Effector CD8-positive, alpha-beta T cell (primary cell): ENCODE measurements at regions not wholly inside any gene's neighbourhood (a gene's known extent, or its start where the extent isn't known, plus 50 kb on each side); places are given as distances from the start of the nearest gene placed in this dataset.

Source experiments
- DNase-seq: peaks from one replicate; lab custom pipeline; 2025; lab: John Stamatoyannopoulos, UW

DNA sequence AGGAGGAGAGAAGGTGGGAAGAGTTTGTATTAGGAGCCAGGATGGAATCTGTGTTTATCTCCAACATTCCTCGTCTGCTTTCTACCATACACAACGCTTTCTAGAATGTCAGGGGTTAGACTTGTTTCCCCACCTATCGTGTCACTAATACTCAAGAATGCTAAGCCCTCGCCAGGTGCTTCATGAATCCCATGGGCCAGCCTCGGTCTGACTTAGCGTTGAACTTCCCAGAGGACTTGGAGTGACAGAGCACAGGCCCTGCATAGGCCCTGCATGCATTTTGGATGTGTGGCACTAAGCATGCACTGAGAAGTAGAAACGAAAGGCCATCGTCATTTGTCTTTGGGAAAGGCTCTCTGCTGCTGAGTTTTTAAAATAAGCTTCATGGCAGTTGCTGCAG is 328.7 kb downstream of the NSG2 start:
- no peak for DNase-seq

DNA sequence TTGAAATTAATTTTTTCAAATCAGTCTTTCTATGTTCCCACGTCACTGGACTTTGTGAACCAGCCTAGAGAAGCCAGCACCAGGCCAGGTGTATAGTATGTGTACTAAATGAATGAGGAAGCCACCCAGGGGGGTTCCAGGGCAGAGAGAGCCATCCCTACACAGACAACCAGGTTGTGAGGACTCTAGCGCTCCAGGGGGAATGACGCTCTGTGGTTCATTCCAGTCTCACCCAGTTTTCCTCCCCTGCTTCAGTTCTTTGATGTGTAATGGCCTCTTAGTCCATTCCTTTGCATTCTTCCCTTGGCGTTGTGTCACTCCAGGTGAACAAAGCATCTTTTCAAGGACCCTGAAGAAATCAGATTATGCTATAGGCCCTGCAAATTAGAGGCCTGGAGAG is 330.6 kb downstream of the NSG2 start:
- no peak for DNase-seq

DNA sequence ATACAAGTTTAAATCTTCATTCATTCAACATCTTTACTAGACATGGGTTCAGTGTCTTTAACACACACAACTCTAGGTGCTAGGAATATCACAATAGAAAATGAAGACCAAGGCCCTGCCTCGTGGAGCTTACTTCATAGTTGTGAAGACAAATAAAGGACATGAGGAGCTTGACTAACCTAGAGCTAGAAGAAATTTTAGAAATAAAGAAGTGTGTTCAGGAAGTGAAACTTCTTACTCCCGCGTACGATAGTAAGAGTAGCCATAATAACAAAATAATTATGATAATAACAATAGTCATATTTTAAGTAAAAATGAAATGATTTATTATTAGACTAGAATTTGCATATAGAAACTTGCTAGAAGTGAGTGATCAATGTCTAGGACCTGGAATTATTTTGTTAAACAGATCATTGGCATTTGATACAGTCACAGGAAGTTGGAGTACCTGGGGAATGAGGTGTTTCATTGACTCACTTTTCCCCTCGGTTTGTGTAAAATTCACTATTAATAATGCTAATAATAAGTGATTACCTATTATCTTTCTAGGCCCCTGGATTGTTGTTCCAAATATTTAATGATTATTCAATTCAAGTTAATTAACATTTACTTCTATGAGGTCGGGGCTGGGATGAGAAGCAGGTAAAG is 331.3 kb downstream of the NSG2 start:
- no peak for DNase-seq

DNA sequence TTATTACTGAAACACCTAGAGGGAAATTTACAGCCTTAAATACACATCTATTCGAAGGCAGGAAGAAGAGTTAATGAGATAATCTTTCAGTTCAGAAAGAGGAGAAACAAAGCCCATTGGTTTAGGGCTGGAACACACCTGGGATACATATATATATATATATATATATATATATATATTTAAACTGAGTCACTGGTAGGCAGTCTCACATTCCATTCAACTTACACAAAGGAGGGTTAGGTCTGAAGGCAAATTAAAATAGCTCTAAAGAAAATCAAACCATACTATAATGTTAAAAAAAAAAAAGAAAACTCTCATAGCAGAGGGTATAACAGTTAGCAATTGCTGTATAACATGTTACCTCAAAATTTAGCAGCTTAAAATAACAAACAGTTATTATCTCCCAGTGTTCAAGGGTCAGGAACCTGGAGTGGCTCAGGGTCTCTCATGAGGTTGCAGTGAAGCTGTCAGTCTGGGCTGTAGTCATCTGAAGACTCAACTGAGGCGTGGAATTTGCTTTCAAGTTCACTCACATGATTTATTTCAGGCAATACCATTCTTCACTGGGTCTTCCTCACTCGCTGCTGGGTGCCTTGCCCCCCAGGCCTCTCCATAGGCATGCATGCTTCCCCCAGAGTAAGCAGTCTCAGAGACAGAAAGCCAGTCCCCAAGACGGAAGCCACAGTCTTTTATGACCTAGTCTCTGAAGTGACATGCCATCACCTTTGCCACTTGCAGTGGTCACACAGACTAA is 332.8 kb downstream of the NSG2 start:
- no peak for DNase-seq

DNA sequence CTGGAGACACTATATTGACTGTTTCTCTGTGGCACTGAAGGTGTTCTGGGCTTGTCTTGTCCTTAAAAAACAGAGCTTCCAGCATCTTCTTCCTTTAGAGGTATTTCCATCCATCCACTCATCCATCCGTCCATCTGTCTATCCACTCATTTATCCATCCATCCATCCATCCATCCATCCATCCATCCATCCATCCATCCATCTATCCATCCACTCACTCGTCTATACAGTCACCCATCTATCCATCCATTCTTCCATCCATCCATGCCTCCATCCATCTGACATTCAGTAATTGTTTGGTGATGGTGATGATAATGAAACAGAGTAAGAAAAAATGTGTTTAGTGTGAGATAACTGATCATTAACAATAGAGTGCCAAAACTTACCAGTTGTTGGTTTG is 334.8 kb downstream of the NSG2 start:
- DNase-seq: no peak

DNA sequence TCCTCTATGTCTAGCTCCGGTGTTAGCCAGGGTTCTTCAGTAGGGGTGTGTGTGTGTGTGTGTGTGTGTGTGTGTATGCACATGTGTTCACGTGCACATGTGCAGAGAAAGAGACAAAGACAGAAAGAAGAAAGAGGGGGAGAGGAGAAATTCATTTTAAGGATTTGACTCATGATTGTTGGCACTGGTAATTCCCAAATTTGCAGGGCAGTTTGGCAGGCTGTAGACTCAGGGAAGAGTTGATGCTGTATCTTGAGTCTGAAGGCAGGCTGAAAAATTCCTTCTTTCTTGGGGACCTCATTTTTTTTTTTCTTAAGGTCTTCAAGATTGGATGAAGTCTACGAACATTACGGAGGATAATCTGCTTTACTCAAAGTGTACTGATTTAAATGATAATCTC is 335.7 kb downstream of the NSG2 start:
- DNase-seq: no peak

DNA sequence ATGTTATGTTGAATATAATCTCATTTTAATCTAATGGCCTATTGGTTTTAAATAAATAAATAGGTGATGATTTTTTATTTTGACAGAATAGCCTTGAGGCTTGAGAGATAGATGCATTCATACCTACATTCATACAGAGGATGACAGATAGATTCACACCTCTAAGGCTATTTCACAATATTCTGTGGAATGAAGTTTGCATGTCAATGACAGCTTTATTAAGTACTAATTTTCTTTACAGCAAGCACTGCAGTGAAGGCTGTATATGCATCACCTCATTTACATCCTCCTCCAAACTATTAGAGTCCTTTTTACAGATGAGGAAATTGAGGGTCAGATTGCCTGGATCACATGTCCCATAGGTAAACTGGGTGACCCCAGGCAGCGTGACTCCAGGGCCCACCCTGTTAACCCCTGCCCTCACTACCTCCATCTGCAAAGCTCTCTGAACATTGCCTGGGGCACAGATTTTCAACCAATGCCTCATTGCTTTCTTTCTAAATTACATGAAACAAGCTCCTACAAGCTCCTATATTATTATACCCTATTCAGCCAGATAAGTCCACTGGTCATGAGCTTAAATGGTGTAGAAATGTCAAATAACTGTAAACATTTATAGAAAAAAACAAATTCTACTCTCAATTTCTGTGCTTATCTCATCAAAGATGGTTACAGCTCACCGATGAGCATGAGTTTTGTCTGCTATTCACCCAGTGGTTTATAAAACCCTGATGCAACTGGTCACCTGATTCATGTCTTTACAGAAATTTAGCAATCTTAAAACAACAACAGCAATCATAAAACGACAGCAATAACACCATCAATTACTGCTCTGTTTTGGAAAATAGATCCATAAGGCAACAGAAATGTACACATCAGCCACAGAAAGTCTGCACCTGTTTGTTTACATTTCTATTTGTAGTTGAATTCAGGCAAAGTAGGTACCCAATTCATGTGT is 338.0 kb downstream of the NSG2 start:
- DNase-seq: no peak

DNA sequence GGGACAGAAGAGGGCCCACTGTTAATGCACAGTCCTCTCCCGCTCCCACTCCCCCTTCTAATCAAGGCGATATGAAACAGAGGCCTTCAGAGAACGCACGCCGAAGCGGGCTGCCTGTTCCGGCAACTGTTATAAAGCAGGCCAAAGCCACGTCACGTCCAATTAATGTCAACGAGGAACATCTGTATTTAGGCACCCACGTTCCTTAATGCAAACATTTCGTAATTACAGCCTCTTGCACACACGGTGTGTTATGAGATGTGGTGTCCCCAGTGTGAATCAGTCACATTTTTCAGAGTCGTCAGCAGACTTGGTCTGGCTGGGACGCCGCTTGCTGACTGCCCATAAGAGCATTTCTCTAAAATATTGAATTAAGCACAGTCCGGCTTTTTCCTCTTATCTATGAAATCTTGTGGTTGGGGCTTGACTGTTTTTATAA is 339.0 kb downstream of the NSG2 start:
- no peak for DNase-seq

DNA sequence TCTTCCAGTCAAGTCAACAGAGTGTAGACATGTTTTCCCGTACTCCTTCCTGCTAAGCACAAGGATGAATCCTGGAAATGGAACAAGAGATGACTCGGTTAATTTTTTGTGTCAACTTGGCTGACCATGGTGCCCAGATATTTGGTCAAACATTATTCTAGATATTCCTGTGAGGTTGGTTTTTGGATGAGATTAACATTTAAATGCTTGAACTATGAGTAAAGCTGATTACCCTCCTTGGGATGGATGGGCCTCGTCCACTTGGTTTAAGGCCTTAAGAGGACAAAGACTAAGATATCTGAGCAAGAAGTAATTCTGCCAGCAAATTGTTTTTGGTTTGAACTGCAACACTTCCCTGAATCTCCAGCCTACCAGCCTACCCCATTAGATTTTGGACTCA is 338.1 kb upstream of the MSX2 start:
- no peak for DNase-seq

DNA sequence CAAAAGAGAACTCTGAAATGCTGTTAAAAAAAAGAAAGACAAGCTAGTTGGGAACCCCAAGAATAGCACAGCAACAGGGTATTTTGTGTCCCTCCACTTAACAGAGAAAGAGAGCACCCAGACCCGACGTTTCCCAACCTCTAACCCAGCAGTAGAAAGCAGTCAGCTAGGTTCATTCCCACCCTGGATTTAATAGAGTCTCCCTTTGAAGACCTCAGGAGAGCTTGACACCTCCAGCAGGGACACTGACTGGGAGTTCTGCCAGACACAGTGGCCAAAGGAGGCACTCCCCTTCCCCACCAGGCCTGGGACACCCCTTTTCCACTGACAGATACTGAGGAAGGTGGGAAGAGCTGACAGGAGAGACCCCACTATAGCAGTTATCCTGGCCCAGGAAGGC is 337.5 kb upstream of the MSX2 start:
- DNase-seq: no peak

DNA sequence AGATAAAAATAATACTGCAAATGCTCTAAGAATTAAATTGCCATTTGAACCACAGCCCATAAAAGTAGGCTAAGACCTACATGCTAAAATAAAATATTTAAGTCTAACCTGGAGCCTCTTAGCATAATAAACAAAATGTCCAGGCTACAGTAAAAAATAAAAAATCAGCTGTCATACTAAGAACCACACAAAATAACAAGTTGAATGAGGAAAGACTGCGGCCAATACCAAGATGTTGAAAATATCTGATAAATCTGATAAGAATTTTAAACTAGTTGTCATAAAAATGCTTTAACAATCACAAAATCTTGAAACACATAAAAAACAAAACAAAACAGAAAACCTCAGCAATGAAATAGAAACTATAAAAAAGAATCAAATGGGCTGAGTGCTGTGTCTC is 336.9 kb upstream of the MSX2 start:
- DNase-seq: no peak

DNA sequence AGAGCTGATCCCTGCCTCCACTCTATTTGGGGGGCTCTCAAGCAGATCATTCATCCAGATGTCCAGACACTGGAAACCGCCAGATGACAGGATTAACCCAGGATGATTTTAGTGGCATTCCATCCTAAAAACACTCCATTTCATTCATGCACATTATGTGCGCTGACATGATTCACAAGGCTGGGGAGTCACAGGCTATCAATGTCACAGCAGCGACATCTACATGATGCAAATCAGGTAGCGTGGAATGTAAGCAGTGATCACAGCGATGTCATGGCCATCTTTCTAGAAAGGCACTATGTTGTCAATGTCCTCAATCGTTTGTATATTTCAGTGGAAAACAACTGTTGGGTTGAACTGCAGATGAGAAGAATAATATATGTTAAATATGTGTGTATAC is 331.5 kb upstream of the MSX2 start:
- no peak for DNase-seq

DNA sequence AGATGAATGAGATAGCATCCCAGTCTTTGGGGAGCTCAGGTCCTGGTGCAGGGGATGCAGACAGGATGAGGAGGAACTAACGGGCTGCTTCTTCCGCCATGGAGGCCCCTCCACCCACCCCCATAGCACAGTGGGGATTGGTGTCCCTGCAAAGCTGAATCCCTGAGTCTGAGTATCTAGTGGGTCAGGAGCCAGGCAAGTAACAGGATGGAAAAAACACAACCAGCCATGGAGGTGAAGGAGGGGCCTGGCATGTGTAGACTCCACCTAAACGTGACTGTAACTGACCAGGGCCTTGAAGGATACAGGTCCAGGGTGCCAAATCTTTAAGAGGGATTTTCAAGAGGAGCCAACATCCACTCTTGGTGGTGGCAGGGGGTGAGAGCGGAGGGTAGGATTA is 327.8 kb upstream of the MSX2 start:
- DNase-seq: no peak

DNA sequence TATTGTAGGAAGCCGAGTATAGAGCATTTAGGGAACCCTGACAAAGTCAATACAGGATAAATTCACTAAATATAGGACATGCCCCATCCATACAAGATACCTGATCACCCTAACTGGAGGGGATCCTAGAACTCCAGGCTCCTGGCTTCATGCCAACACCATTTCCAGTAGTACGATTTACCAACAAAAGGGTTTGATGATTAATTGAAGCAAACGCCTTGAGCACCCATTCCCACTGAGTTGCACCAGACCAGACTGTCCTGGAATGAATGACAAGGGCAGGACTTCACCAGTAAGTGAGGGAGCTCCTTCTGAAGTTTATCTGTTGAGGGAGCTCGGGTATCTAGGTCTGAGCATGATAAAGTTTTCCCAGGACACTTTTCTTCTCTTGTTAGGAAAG is 327.2 kb upstream of the MSX2 start:
- no peak for DNase-seq

DNA sequence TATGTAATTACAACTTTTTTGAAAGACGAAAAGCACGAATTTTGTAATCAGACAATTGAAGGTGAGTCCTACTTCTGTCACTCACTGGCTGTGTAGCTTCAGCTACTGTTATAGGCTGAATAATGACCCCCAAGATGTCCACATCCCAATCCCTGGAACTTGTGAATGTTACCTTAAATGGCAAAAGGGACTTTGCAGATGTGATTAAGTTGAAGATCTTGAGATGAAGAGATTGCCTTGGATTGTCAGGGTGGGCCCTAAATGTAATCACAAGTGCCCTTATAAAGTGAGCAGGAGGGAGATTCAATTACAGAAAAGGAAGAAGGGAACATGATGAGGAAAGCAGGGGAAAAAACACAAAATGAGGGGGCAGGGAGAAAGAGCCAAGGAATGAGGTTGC is 326.2 kb upstream of the MSX2 start:
- no peak for DNase-seq

DNA sequence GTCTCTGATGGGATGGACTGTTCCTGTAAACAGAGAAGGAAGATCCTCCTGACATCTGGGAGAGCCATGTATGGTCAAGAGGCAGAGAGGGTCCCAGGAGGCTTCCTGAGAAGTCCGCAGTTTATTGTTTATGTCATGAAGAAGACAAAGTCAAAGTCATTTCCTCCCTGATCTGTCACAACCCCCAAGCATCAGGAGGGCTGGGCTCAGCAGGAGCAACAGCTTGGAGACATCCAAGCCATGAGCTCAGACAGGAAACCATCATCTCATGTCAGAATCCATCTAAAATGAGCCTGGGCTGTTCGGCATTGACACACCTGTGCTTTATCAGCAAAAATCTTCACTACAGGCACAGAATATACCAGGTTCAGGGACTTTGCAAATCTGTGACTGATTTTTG is 325.0 kb upstream of the MSX2 start:
- no peak for DNase-seq

DNA sequence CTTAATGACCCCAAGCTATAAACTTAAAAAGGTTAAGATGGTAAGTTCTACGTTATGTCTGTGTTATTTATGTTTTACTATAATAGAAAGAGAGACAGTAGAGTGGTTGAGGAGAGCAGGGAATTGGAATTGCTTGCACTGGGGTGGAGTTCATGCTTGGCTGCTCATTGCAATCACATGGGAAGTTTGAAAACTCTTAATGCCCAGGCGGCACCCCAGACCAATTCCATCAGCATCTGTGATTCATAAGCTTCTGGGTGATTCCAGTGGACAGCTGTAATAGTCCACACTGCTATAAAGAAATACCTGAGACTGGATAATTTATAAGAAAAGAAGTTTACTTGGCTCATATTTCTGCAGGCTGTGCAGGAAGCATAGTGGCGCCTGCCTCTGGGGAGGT is 323.9 kb upstream of the MSX2 start:
- DNase-seq: no peak

DNA sequence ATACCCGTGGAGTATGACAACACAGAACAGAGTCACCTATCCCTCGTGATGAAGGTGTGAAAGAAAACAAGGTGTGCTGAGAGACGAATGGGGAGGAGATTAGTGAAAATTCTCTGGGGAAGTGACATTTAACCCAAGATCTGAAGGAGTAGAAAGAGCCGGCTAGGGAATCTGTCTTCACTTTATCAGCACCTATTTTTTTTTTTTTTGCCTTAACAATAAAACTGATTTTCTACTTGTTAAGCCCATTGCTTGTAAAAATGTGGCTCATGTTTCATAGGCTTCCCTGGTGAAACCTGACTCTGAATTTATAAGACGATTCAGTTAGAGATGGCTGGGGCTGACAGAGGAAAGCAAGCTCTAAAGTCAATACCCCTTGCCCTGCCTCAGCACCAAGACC is 322.6 kb upstream of the MSX2 start:
- no peak for DNase-seq

DNA sequence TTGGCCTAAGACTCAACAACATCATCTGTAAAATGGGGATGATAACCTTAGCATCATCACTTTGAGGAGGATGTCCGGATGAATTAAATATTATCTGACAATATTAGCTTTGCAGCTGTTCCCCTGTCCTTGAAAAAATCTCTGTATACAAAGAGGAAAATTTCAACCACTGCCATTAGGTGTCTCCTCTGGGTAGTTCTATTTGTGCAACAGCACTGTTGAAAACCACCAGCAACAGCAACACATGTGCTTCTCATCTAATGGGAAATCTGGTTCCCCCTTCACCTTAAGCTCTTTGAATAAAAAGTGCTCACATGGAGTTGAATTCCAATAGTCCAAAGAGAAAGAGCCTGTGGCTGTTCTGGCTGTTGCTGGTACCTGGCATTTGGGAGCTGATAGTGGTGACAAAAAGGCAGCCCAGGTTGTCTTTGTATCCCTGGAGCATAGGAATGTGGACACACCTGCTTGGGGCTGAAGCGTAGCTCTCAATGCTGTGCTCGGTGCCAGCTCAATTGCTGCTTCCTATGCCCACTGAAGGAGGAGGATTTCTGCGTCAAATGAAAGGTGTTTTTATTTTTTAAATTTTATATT is 322.1 kb upstream of the MSX2 start:
- no peak for DNase-seq

DNA sequence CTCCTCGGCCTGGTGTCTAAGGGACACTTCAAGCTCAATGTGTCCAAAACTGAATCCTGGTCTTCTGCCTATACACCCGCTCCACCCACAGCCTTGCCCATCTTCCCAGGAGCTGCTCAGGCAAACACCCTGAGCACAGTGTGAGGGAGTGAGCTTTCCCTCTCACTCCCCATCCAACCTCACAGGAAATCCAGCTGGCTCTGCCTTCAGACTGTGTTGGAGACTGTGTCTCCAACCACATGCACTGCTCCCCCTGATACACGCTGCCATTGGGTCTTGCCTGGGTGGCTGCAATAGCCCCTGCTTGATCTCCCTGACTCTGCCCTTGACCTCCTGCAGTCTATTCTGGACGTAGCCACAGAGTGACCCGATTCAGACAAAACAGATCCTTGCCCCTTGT is 319.5 kb upstream of the MSX2 start:
- DNase-seq: no peak

DNA sequence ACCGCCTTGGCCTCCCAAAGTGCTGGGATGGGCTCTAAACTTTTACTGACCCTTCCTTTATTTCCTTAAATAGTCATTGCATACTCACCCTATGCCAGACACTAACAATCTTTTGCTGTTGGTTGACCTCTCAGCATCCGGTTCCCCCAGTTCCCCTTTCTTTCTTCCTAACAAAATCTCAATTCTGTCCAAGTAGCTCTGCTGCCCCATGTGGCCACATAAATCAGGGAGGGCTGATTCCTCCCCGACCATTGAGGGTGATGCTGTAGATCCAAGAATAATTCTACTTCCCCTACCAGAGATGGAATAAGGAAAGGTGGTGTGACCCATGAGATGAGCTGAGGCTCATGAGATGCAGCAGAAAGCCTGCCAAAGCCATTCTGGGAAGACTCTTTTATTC is 315.3 kb upstream of the MSX2 start:
- no peak for DNase-seq

DNA sequence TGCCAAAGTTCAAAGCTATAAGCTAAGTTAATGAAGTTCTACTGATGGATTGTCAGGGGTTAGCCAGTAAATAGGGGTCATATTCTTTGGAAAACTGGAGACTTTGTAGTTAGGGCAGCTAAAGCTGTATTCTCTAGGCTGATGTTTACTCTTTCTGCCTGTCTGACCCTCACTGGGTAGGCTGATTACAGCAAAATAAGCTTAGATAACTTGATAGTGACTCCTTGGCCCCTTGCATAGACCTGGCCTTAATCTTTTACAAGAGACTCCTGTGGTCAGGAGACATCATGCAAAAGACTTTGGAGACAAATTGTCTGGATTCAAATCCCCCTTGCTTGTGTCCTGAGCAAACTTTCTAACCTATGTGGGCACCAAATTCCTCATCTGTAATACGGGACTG is 314.4 kb upstream of the MSX2 start:
- DNase-seq: no peak
